Activated B cell treated with CpG ODN at 0.5 μM for 24 hours (primary cell): ENCODE measurements at regions not wholly inside any gene's neighbourhood (a gene's known extent, or its start where the extent isn't known, plus 50 kb on each side); places are given as distances from the start of the nearest gene placed in this dataset.

Source experiments
- ATAC-seq: fragments of 200-7000 bp; cut with Tn5 transposase; one replicate; pipeline ENCODE4 v1.10.0; 2021; ENCODE audit warnings: low read depth, mild to moderate bottlenecking, moderate library complexity
- CTCF ChIA-PET: fragments of 350-600 bp; sonication (Branson Sonifier 250); formaldehyde crosslinking; loops from one replicate; lab custom pipeline; 2021; ENCODE audit warnings: antibody characterized with exemption; lab: Charles Lee
- POLR2A ChIA-PET: fragments of 350-600 bp; sonication (Branson Sonifier 250); formaldehyde crosslinking; loops from one replicate; lab custom pipeline; 2021; ENCODE audit warnings: antibody characterized with exemption; lab: Charles Lee
- DNase-seq: peaks from one replicate; pipeline ENCODE4 v3.0.0; 2022
- H3K27ac Mint-ChIP-seq: one replicate; pipeline ENCODE4 v1.8.0; 2020; ENCODE audit warnings: mixed read lengths
- H3K27me3 Mint-ChIP-seq: one replicate; pipeline ENCODE4 v1.8.0; 2021; ENCODE audit warnings: mixed read lengths
- H3K36me3 Mint-ChIP-seq: one replicate; pipeline ENCODE4 v1.8.0; 2021; ENCODE audit warnings: low read depth, mixed read lengths
- H3K4me1 Mint-ChIP-seq: one replicate; pipeline ENCODE4 v1.8.0; 2021; ENCODE audit warnings: mixed read lengths
- H3K4me3 Mint-ChIP-seq: one replicate; pipeline ENCODE4 v1.8.0; 2020; ENCODE audit warnings: mild to moderate bottlenecking, mixed read lengths
- H3K9me3 Mint-ChIP-seq: one replicate; pipeline ENCODE4 v1.8.0; 2020; ENCODE audit warnings: mixed read lengths
- CTCF ChIP-seq: fragments of 200-600 bp; IDR thresholded peaks from one replicate; pipeline ENCODE4 v1.8.0; 2022; ENCODE audit warnings: antibody characterized with exemption, mild to moderate bottlenecking
- intact Hi-C: fragments of 100-400 bp; cut with micrococcal nuclease; formaldehyde crosslinking; loops from one replicate; pipeline ENCODE4 v1.15.1; 2024

- H3K4me3 Mint-ChIP-seq, result no peak overlapping the region
- intact Hi-C loops, result no loop called here
- no peak for TF ChIP-seq CTCF
- H3K27me3 Mint-ChIP-seq, result no peaks in the 10 kb centered on the region
- no peaks in the 10 kb centered on the region for H3K36me3 Mint-ChIP-seq
- ChIA-PET CTCF (no interaction called here), POLR2A (no interaction called here)
- ATAC-seq (no peak), DNase-seq (no peak)
- H3K9me3 Mint-ChIP-seq, result peaks cover 6% of the 10 kb centered on the region
- H3K27ac Mint-ChIP-seq, result no peak overlapping the region
- H3K4me1 Mint-ChIP-seq, result no peaks in the 10 kb centered on the region
These were observed 683.6 kb downstream of the NUP35 start for GRCh38 chr2:183807870-183808269.

GRCh38 chr2:183809404-183809803 lies 685.2 kb downstream of the NUP35 start:
- ATAC-seq (no peak), DNase-seq (no peak)
- TF ChIP-seq CTCF, result no peak
- no peak overlapping the region for H3K4me3 Mint-ChIP-seq
- intact Hi-C loops, result no loop called here
- H3K36me3 Mint-ChIP-seq, result no peaks in the 10 kb centered on the region
- no peaks in the 10 kb centered on the region for H3K4me1 Mint-ChIP-seq
- no peak overlapping the region for H3K27ac Mint-ChIP-seq
- no peaks in the 10 kb centered on the region for H3K27me3 Mint-ChIP-seq
- ChIA-PET CTCF (no interaction called here), POLR2A (no interaction called here)
- H3K9me3 Mint-ChIP-seq, result peaks cover 2% of the 10 kb centered on the region

- H3K27ac Mint-ChIP-seq, result no peak overlapping the region
- ChIA-PET CTCF (no interaction called here), POLR2A (no interaction called here)
- no peaks in the 10 kb centered on the region for H3K36me3 Mint-ChIP-seq
- H3K4me3 Mint-ChIP-seq, result no peak overlapping the region
- no peak for TF ChIP-seq CTCF
- no peak for DNase-seq
- no peaks in the 10 kb centered on the region for H3K27me3 Mint-ChIP-seq
- no peak for ATAC-seq
- intact Hi-C loops, result no loop called here
- H3K4me1 Mint-ChIP-seq, result no peaks in the 10 kb centered on the region
- H3K9me3 Mint-ChIP-seq, result no peaks in the 10 kb centered on the region
These were observed 687.0 kb downstream of the NUP35 start for GRCh38 chr2:183811281-183811680.

GRCh38 chr2:183812091-183812490 lies 687.8 kb downstream of the NUP35 start:
- intact Hi-C loops, result no loop called here
- no peak overlapping the region for H3K27ac Mint-ChIP-seq
- DNase-seq (no peak), ATAC-seq (no peak)
- H3K4me3 Mint-ChIP-seq, result no peak overlapping the region
- no peak for TF ChIP-seq CTCF
- CTCF ChIA-PET, result no interaction called here
- H3K9me3 Mint-ChIP-seq, result no peaks in the 10 kb centered on the region
- POLR2A ChIA-PET, result no interaction called here
- H3K27me3 Mint-ChIP-seq, result no peaks in the 10 kb centered on the region
- no peaks in the 10 kb centered on the region for H3K36me3 Mint-ChIP-seq
- H3K4me1 Mint-ChIP-seq, result no peaks in the 10 kb centered on the region

- TF ChIP-seq CTCF, result no peak
- Mint-ChIP-seq H3K4me3 (no peak overlapping the region), H3K4me1 (no peaks in the 10 kb centered on the region), H3K27me3 (no peaks in the 10 kb centered on the region), H3K27ac (no peak overlapping the region), H3K9me3 (peaks cover 20% of the 10 kb centered on the region), H3K36me3 (no peaks in the 10 kb centered on the region)
- intact Hi-C loops, result no loop called here
- ChIA-PET CTCF (no interaction called here), POLR2A (no interaction called here)
- ATAC-seq (no peak), DNase-seq (no peak)
These were observed 701.5 kb downstream of the NUP35 start for GRCh38 chr2:183825710-183826109.
